ENCODE measurements at regions not wholly inside any gene's neighbourhood (a gene's known extent, or its start where the extent isn't known, plus 50 kb on each side); places are given as distances from the start of the nearest gene placed in this dataset.

- TF ChIP-seq CTCF (IDR thresholded peaks at IDR 0.05) (no peak), POLR2A (IDR thresholded peaks at IDR 0.05) (no peak)
Observed at GRCh38 chr11:93059117-93059957, 89.9 kb downstream of the MTNR1B start.

All from lower leg skin (tissue), 3 donors.